Suppressor macrophage (primary cell): ENCODE measurements at regions not wholly inside any gene's neighbourhood (a gene's known extent, or its start where the extent isn't known, plus 50 kb on each side); places are given as distances from the start of the nearest gene placed in this dataset.

Experiments
- DNase-seq, 4 experiments: peaks; one replicate each; pipeline ENCODE4 v3.0.0-alpha.2; 2020 to 2022

GRCh38 chrX:63884821-63885790, 100.1 kb upstream of the ARHGEF9 start:
- no peak for DNase-seq

- no peak for DNase-seq
These were observed 84.5 kb upstream of the ARHGEF9 start for GRCh38 chrX:63869506-63869905.

- no peak for DNase-seq
These were observed 70.9 kb upstream of the ARHGEF9 start for GRCh38 chrX:63855896-63856295.

- DNase-seq: no peak
These were observed 50.3 kb upstream of the ARHGEF9 start for GRCh38 chrX:63835361-63835760.
